Cardiac muscle cell (in vitro differentiated cells and primary cell): ENCODE measurements at regions not wholly inside any gene's neighbourhood (a gene's known extent, or its start where the extent isn't known, plus 50 kb on each side); places are given as distances from the start of the nearest gene placed in this dataset.

Source experiments
- DNase-seq, 2 donors: peaks; one replicate each; pipeline versions ENCODE4 v3.0.0 to v3.0.0-alpha.2; 2010 to 2017; ENCODE audit warnings: low read depth in 1 of 2, low spot score in 1 of 2
- H3K27ac ChIP-seq: fragments of 200-600 bp; sonication (generic); 2 replicates; pipeline ENCODE4 v1.5.1; 2016
- H3K27me3 ChIP-seq: fragments of 200-600 bp; sonication (generic); 2 replicates; pipeline ENCODE4 v1.6.0; 2016; ENCODE audit warnings: control low read depth
- H3K36me3 ChIP-seq: fragments of 200-600 bp; sonication (generic); 2 replicates; pipeline ENCODE4 v1.5.1; 2016; ENCODE audit warnings: control low read depth
- H3K4me1 ChIP-seq: fragments of 200-600 bp; sonication (generic); 2 replicates; pipeline ENCODE4 v1.8.1; 2017; ENCODE audit warnings: low read depth, mild to moderate bottlenecking, mixed run types
- H3K4me3 ChIP-seq: fragments of 200-600 bp; sonication (generic); 2 replicates; pipeline ENCODE4 v1.5.1; 2016; ENCODE audit warnings: mild to moderate bottlenecking
- H3K9me3 ChIP-seq: fragments of 200-600 bp; sonication (generic); 2 replicates; pipeline ENCODE4 v1.5.1; 2017; ENCODE audit warnings: low read depth, mild to moderate bottlenecking, control low read depth
- CTCF ChIP-seq: IDR thresholded peaks from 2 replicates; pipeline ENCODE4 v1.5.1; 2012; ENCODE audit warnings: low read depth, mild to moderate bottlenecking, low read length

GRCh38 chr1:117780687-117781475 lies 148.5 kb downstream of the GDAP2 start:
- H3K27ac ChIP-seq: no peak overlapping the region

GRCh38 chr1:117782056-117782455 lies 147.4 kb downstream of the GDAP2 start:
- no peak for DNase-seq
- no peak for TF ChIP-seq CTCF
- no peaks in the 10 kb centered on the region for H3K27me3 ChIP-seq
- no peak overlapping the region for H3K27ac ChIP-seq
- no peaks in the 10 kb centered on the region for H3K9me3 ChIP-seq
- H3K4me3 ChIP-seq: no peak overlapping the region
- H3K4me1 ChIP-seq: peaks cover 11% of the 10 kb centered on the region
- H3K36me3 ChIP-seq: no peaks in the 10 kb centered on the region

More at GRCh38 chr1:117780687-117781475, 148.5 kb downstream of the GDAP2 start:
- peaks cover 11% of the 10 kb centered on the region for H3K4me1 ChIP-seq
- no peak for DNase-seq
- H3K4me3 ChIP-seq: no peak overlapping the region
- H3K9me3 ChIP-seq: no peaks in the 10 kb centered on the region
- no peaks in the 10 kb centered on the region for H3K27me3 ChIP-seq
- TF ChIP-seq CTCF: no peak
- no peaks in the 10 kb centered on the region for H3K36me3 ChIP-seq

- Histone ChIP-seq H3K4me3 (no peak overlapping the region), H3K4me1 (peaks cover 11% of the 10 kb centered on the region), H3K27ac (no peak overlapping the region), H3K9me3 (no peaks in the 10 kb centered on the region), H3K36me3 (no peaks in the 10 kb centered on the region), H3K27me3 (no peaks in the 10 kb centered on the region)
- DNase-seq: no peak
- no peak for TF ChIP-seq CTCF
Observed at GRCh38 chr1:117783606-117784396, 145.6 kb downstream of the GDAP2 start.

- Histone ChIP-seq H3K27me3 (no peaks in the 10 kb centered on the region), H3K4me1 (peaks cover 4% of the 10 kb centered on the region), H3K27ac (no peak overlapping the region), H3K36me3 (no peaks in the 10 kb centered on the region), H3K9me3 (no peaks in the 10 kb centered on the region), H3K4me3 (no peak overlapping the region)
- DNase-seq: no peak
- TF ChIP-seq CTCF: no peak
Observed at GRCh38 chr1:117788014-117788413, 141.4 kb downstream of the GDAP2 start.

- Histone ChIP-seq H3K27ac (no peak overlapping the region), H3K4me1 (no peaks in the 10 kb centered on the region), H3K27me3 (no peaks in the 10 kb centered on the region), H3K9me3 (no peaks in the 10 kb centered on the region), H3K4me3 (no peak overlapping the region), H3K36me3 (no peaks in the 10 kb centered on the region)
- no peak for DNase-seq
- TF ChIP-seq CTCF: no peak
Observed at GRCh38 chr1:117793413-117793812, 136.0 kb downstream of the GDAP2 start.
